NCI-H82 treated with DMSO at 0.1 percent for 48 hours (cell line): ENCODE measurements at regions not wholly inside any gene's neighbourhood (a gene's known extent, or its start where the extent isn't known, plus 50 kb on each side); places are given as distances from the start of the nearest gene placed in this dataset.
"Not testable (repeated sequence)": the region's sequence is repeated elsewhere in the genome, so short reads cannot be mapped to it uniquely, and the experiment has no call there.

Experiments
- DNase-seq: peaks from one replicate; lab custom pipeline; 2025; ENCODE audit not compliant: unreplicated experiment; lab: John Stamatoyannopoulos, UW

DNA sequence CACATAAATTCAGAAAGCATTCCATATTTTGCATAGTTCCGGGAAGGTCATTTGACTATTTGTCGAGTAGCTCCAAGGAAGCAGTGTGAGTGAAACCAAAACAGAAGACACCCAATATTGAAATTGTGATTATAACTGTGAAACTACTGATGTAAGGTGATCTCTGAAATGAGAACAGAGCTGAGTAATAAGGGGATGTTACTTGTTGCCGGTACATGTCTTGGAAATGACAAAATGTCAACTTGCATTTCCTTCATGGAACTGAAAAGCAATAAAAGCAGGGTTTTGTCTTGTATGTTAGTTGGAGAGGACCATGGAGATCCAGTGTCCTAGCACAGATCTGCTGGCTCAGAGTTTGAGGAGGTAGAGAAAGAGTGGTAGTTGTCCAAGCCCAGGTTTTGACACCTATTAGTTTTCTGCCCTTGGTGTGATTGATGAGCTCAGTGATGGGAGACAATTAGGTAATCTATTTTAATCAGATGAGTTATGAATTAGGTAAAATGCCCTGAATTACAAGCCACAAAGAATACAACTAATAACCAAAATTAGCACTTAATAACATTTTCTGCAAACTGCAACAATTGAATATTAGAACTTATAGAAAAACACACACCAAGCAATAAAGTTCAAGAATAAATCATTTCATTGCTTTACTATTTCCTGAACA is 58.7 kb upstream of the ZNF519 start:
- DNase-seq, result not testable (repeated sequence)

DNA sequence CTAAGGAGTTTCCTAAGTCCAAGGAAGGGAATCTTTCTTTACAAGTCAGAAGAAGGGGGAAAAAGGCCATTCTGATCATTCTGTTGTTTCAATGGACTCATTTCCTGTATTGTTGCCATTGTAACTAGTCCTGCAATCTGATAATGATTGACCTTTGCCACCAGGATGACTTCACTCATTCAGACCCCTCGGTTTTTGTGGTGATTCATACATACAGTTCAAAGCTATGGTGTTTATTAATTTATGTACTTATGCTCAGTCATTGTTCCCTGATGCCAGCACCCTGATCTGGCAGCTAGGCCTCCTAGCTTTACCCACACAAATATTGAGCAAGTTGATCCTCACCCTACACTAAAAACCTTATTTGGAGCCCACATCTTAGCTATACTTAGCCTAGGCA is 57.6 kb upstream of the ZNF519 start:
- no peak for DNase-seq

DNA sequence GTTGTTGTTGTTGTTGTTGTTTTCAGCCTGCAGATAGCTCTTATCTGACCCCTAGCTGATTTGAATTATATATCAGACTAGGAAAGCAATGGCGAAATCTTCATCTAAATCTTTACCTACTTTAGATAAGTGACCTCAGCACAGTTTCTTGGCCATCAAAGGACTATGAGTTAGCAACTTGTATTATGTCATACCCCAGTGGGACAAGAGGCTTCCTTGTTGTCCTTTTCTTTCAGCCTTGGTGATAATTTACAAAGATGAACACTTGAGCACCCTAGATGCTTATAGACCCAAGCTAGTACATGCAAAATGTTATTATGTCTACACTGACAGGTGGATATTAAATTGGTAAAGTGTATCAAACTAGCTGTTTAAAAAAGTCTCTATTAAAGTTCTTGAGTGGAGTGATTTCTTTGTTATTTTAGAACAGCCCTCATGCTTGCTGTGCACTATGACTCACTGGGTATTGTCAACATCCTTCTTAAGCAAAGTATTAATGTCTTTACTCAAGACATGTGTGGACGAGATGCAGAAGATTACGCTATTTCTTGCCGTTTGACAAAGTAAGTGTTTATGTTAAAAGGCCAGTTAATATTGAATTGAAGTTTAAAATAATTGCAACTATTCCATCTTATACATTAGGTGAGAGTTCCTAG is 56.6 kb upstream of the ZNF519 start:
- DNase-seq, result not testable (repeated sequence)
